ENCODE measurements at regions not wholly inside any gene's neighbourhood (a gene's known extent, or its start where the extent isn't known, plus 50 kb on each side); places are given as distances from the start of the nearest gene placed in this dataset.

DNA sequence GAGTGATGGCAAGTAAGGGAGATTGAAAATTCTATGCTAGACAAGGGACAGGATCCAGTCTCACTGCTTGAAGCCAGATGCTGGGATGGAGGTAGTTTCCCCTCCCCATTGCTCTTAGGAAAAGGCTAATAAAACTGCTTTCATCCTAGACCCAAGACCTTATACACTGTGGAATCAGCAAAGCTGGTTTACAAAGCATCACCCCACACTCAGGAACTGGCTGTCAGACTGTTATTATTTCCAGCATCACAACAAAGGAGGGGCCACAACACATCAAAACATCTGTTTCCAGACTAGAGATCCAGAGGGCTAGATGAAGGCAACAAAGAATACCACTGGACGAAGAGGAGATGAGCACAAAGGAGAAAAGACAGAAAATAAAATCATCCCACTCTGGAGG lies 364.6 kb upstream of the PTGER4 start:
- Histone ChIP-seq H3K27ac (ENCODE audit: low read depth, low read length) (no peak overlapping the region), H3K4me2 (ENCODE audit: low read length) (no peak overlapping the region), H4K8ac (ENCODE audit: low read depth, low read length) (no peak overlapping the region), H2BK120ac (ENCODE audit: low read depth, low read length) (no peak overlapping the region), H3K27me3 (ENCODE audit: insufficient read depth, low read length, poor library complexity) (no peaks in the 10 kb centered on the region), H3K4me1 (ENCODE audit: control insufficient read depth, low read depth, low read length) (no peaks in the 10 kb centered on the region), H3K36me3 (ENCODE audit: control insufficient read depth, insufficient read depth, low read length) (no peaks in the 10 kb centered on the region), H3K9ac (ENCODE audit: low read length) (no peak overlapping the region), H3K4ac (ENCODE audit: low read depth, low read length) (no peak overlapping the region), H2BK5ac (ENCODE audit: low read length) (no peak overlapping the region), H3K79me1 (ENCODE audit: low read length) (no peaks in the 10 kb centered on the region), H3K79me2 (ENCODE audit: control insufficient read depth, insufficient read depth, low read length) (no peaks in the 10 kb centered on the region), H2BK15ac (replicated peaks; ENCODE audit: low read depth) (no peak overlapping the region), H3K23ac (ENCODE audit: low read length) (no peak overlapping the region), H4K5ac (ENCODE audit: low read length) (no peak overlapping the region), H2AK5ac (ENCODE audit: low read length) (no peak overlapping the region), H3K56ac (ENCODE audit: low read length) (no peak overlapping the region), H3K4me3 (ENCODE audit: low read length) (no peak overlapping the region), H3K18ac (ENCODE audit: low read length) (no peak overlapping the region)
- no peak for DNase-seq
- WGBS (ENCODE audit: extremely low coverage, insufficient coverage, low lambda C conversion rate), result no CpG with 5 or more reads among the region's 1 CpG

GRCh38 chr5:40314275-40314674 lies 365.4 kb upstream of the PTGER4 start:
- no peak overlapping the region for H4K8ac ChIP-seq (ENCODE audit: low read depth, low read length)
- H3K79me2 ChIP-seq (ENCODE audit: control insufficient read depth, insufficient read depth, low read length), result no peaks in the 10 kb centered on the region
- H3K4me1 ChIP-seq (ENCODE audit: control insufficient read depth, low read depth, low read length), result no peaks in the 10 kb centered on the region
- H2BK120ac ChIP-seq (ENCODE audit: low read depth, low read length), result no peak overlapping the region
- H3K9ac ChIP-seq (ENCODE audit: low read length), result no peak overlapping the region
- no peak overlapping the region for H3K27ac ChIP-seq (ENCODE audit: low read depth, low read length)
- H3K18ac ChIP-seq (ENCODE audit: low read length), result no peak overlapping the region
- no peak for DNase-seq
- H2BK15ac ChIP-seq (replicated peaks; ENCODE audit: low read depth), result no peak overlapping the region
- H3K36me3 ChIP-seq (ENCODE audit: control insufficient read depth, insufficient read depth, low read length), result no peaks in the 10 kb centered on the region
- H4K5ac ChIP-seq (ENCODE audit: low read length), result no peak overlapping the region
- H3K56ac ChIP-seq (ENCODE audit: low read length), result no peak overlapping the region
- H2BK5ac ChIP-seq (ENCODE audit: low read length), result no peak overlapping the region
- no peak overlapping the region for H3K23ac ChIP-seq (ENCODE audit: low read length)
- no peaks in the 10 kb centered on the region for H3K79me1 ChIP-seq (ENCODE audit: low read length)
- H2AK5ac ChIP-seq (ENCODE audit: low read length), result no peak overlapping the region
- WGBS (ENCODE audit: extremely low coverage, insufficient coverage, low lambda C conversion rate), result no CpG with 5 or more reads among the region's 2 CpGs
- no peaks in the 10 kb centered on the region for H3K27me3 ChIP-seq (ENCODE audit: insufficient read depth, low read length, poor library complexity)
- H3K4me2 ChIP-seq (ENCODE audit: low read length), result no peak overlapping the region
- H3K4ac ChIP-seq (ENCODE audit: low read depth, low read length), result no peak overlapping the region
- no peak overlapping the region for H3K4me3 ChIP-seq (ENCODE audit: low read length)

DNA sequence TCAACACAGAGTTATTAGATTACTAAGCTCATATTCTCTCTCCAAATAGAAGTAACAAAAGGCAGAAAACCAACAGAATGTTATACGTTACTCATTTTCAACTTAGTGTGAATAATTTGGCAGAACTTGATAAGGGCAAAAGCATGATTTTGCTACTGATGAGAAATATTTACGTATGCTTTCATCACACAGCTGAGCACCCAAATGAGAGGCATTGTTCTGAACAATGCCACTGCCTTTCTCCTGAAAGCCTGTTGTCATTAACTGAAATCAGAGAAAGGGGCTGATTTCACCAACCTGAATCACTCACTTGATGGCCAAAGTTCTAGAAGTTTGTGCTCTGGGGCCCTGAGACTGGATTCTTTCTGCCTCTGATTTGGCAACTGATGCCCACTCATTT lies 367.5 kb upstream of the PTGER4 start:
- Histone ChIP-seq H3K27ac (ENCODE audit: low read depth, low read length) (no peak overlapping the region), H3K79me2 (ENCODE audit: control insufficient read depth, insufficient read depth, low read length) (no peaks in the 10 kb centered on the region), H3K4ac (ENCODE audit: low read depth, low read length) (no peak overlapping the region), H4K8ac (ENCODE audit: low read depth, low read length) (no peak overlapping the region), H2BK15ac (replicated peaks; ENCODE audit: low read depth) (no peak overlapping the region), H3K4me3 (ENCODE audit: low read length) (no peak overlapping the region), H3K27me3 (ENCODE audit: insufficient read depth, low read length, poor library complexity) (no peaks in the 10 kb centered on the region), H3K23ac (ENCODE audit: low read length) (no peak overlapping the region), H3K18ac (ENCODE audit: low read length) (no peak overlapping the region), H2BK5ac (ENCODE audit: low read length) (no peak overlapping the region), H3K4me1 (ENCODE audit: control insufficient read depth, low read depth, low read length) (no peaks in the 10 kb centered on the region), H3K36me3 (ENCODE audit: control insufficient read depth, insufficient read depth, low read length) (no peaks in the 10 kb centered on the region), H2AK5ac (ENCODE audit: low read length) (no peak overlapping the region), H3K4me2 (ENCODE audit: low read length) (no peak overlapping the region), H4K5ac (ENCODE audit: low read length) (no peak overlapping the region), H3K9ac (ENCODE audit: low read length) (no peak overlapping the region), H2BK120ac (ENCODE audit: low read depth, low read length) (no peak overlapping the region), H3K56ac (ENCODE audit: low read length) (no peak overlapping the region), H3K79me1 (ENCODE audit: low read length) (no peaks in the 10 kb centered on the region)
- WGBS (ENCODE audit: extremely low coverage, insufficient coverage, low lambda C conversion rate), result no CpG with 5 or more reads among the region's 2 CpGs
- no peak for DNase-seq

DNA sequence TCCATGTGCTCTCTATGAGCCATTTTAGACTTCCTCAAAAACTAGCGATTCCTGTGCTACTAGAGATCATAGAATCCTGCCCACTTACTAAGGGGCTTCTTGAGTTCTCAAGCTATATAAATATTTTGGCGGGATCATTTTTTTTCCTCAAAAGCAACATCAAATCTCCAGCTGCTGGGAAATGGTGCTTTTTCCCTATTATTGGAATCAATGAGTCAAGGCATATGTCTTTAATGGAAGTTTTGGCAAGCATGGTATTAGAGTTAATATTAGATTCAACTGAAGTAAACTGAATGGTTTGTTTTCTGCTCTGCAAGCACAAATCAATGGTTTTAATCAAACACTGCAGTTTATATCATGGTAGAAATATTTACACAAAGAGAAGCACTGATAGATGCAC lies 369.9 kb upstream of the PTGER4 start:
- no CpG with 5 or more reads among the region's 2 CpGs for WGBS (ENCODE audit: extremely low coverage, insufficient coverage, low lambda C conversion rate)
- H2BK15ac ChIP-seq (replicated peaks; ENCODE audit: low read depth), result no peak overlapping the region
- H3K23ac ChIP-seq (ENCODE audit: low read length), result no peak overlapping the region
- no peak overlapping the region for H2BK5ac ChIP-seq (ENCODE audit: low read length)
- H3K27me3 ChIP-seq (ENCODE audit: insufficient read depth, low read length, poor library complexity), result no peaks in the 10 kb centered on the region
- no peak overlapping the region for H3K27ac ChIP-seq (ENCODE audit: low read depth, low read length)
- H3K56ac ChIP-seq (ENCODE audit: low read length), result no peak overlapping the region
- no peaks in the 10 kb centered on the region for H3K36me3 ChIP-seq (ENCODE audit: control insufficient read depth, insufficient read depth, low read length)
- no peaks in the 10 kb centered on the region for H3K79me1 ChIP-seq (ENCODE audit: low read length)
- no peaks in the 10 kb centered on the region for H3K79me2 ChIP-seq (ENCODE audit: control insufficient read depth, insufficient read depth, low read length)
- no peak for DNase-seq
- no peak overlapping the region for H2AK5ac ChIP-seq (ENCODE audit: low read length)
- no peak overlapping the region for H3K18ac ChIP-seq (ENCODE audit: low read length)
- H2BK120ac ChIP-seq (ENCODE audit: low read depth, low read length), result no peak overlapping the region
- H4K5ac ChIP-seq (ENCODE audit: low read length), result no peak overlapping the region
- H3K4me2 ChIP-seq (ENCODE audit: low read length), result no peak overlapping the region
- H4K8ac ChIP-seq (ENCODE audit: low read depth, low read length), result no peak overlapping the region
- no peak overlapping the region for H3K4me3 ChIP-seq (ENCODE audit: low read length)
- no peak overlapping the region for H3K9ac ChIP-seq (ENCODE audit: low read length)
- no peak overlapping the region for H3K4ac ChIP-seq (ENCODE audit: low read depth, low read length)
- H3K4me1 ChIP-seq (ENCODE audit: control insufficient read depth, low read depth, low read length), result no peaks in the 10 kb centered on the region

GRCh38 chr5:40308867-40309266 lies 370.8 kb upstream of the PTGER4 start:
- no peak overlapping the region for H2BK5ac ChIP-seq (ENCODE audit: low read length)

DNA sequence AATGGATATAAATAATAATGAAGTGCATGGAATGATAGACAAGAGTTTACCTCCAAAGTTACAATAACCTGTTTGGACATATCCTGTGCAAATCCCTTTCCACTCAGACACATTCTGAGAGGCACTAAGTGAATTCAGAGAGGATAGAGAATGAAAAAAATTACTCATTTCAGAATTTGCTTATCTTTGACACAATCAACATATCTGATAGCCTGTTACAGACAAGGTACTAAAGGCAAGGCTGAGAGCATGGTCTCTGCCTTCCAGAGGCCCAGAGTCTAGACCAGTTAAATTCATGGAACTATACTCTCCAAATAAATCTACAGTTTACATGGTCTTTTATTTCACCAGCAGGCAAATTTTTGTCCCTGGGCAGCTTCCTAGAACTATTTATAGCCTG lies 371.8 kb upstream of the PTGER4 start:
- Histone ChIP-seq H3K27me3 (ENCODE audit: insufficient read depth, low read length, poor library complexity) (no peaks in the 10 kb centered on the region), H3K4me3 (ENCODE audit: low read length) (no peak overlapping the region), H3K79me2 (ENCODE audit: control insufficient read depth, insufficient read depth, low read length) (no peaks in the 10 kb centered on the region), H3K27ac (ENCODE audit: low read depth, low read length) (no peak overlapping the region), H3K56ac (ENCODE audit: low read length) (no peak overlapping the region), H3K18ac (ENCODE audit: low read length) (no peak overlapping the region), H3K36me3 (ENCODE audit: control insufficient read depth, insufficient read depth, low read length) (no peaks in the 10 kb centered on the region), H2BK15ac (replicated peaks; ENCODE audit: low read depth) (no peak overlapping the region), H2BK120ac (ENCODE audit: low read depth, low read length) (no peak overlapping the region), H3K23ac (ENCODE audit: low read length) (no peak overlapping the region), H3K4me1 (ENCODE audit: control insufficient read depth, low read depth, low read length) (no peaks in the 10 kb centered on the region), H4K8ac (ENCODE audit: low read depth, low read length) (no peak overlapping the region), H4K5ac (ENCODE audit: low read length) (no peak overlapping the region), H3K79me1 (ENCODE audit: low read length) (no peaks in the 10 kb centered on the region), H2AK5ac (ENCODE audit: low read length) (no peak overlapping the region), H2BK5ac (ENCODE audit: low read length) (no peak overlapping the region), H3K4me2 (ENCODE audit: low read length) (no peak overlapping the region), H3K9ac (ENCODE audit: low read length) (no peak overlapping the region), H3K4ac (ENCODE audit: low read depth, low read length) (no peak overlapping the region)
- peak; percentile 10 for DNase-seq

More at GRCh38 chr5:40308867-40309266, 370.8 kb upstream of the PTGER4 start:
- Histone ChIP-seq H3K27ac (ENCODE audit: low read depth, low read length) (no peak overlapping the region), H3K4ac (ENCODE audit: low read depth, low read length) (no peak overlapping the region), H3K27me3 (ENCODE audit: insufficient read depth, low read length, poor library complexity) (no peaks in the 10 kb centered on the region), H3K23ac (ENCODE audit: low read length) (no peak overlapping the region), H3K4me2 (ENCODE audit: low read length) (no peak overlapping the region), H4K5ac (ENCODE audit: low read length) (no peak overlapping the region), H2BK15ac (replicated peaks; ENCODE audit: low read depth) (no peak overlapping the region), H2AK5ac (ENCODE audit: low read length) (no peak overlapping the region), H3K9ac (ENCODE audit: low read length) (no peak overlapping the region), H4K8ac (ENCODE audit: low read depth, low read length) (no peak overlapping the region), H2BK120ac (ENCODE audit: low read depth, low read length) (no peak overlapping the region), H3K79me1 (ENCODE audit: low read length) (no peaks in the 10 kb centered on the region), H3K36me3 (ENCODE audit: control insufficient read depth, insufficient read depth, low read length) (no peaks in the 10 kb centered on the region), H3K4me3 (ENCODE audit: low read length) (no peak overlapping the region), H3K18ac (ENCODE audit: low read length) (no peak overlapping the region), H3K4me1 (ENCODE audit: control insufficient read depth, low read depth, low read length) (no peaks in the 10 kb centered on the region), H3K79me2 (ENCODE audit: control insufficient read depth, insufficient read depth, low read length) (no peaks in the 10 kb centered on the region), H3K56ac (ENCODE audit: low read length) (no peak overlapping the region)
- no peak for DNase-seq
